GM12878 (cell line): ENCODE measurements at regions not wholly inside any gene's neighbourhood (a gene's known extent, or its start where the extent isn't known, plus 50 kb on each side); places are given as distances from the start of the nearest gene placed in this dataset.

Experiments
- ATF7 ChIP-seq: fragments of 450-650 bp; IDR thresholded peaks from 2 replicates; pipeline ENCODE4 v1.6.1; 2016; ENCODE audit warnings: low read depth, mild to moderate bottlenecking
- BRCA1 ChIP-seq: IDR thresholded peaks from 2 replicates; pipeline ENCODE4 v1.6.1; 2011; ENCODE audit warnings: low read depth, low read length, improper control_type of control experiment
- CUX1 ChIP-seq: IDR thresholded peaks from 2 replicates; pipeline ENCODE4 v1.6.1; 2012; ENCODE audit warnings: improper control_type of control experiment, low read depth, low read length; ENCODE audit not compliant: insufficient replicate concordance
- EP300 ChIP-seq, 2 experiments: fragments of 150-350 bp in 1 of 2; IDR thresholded peaks; 2 replicates each; pipeline ENCODE4 v1.6.1; 2011 to 2012; ENCODE audit warnings: low read depth in 2 of 2, low read length in 2 of 2, borderline replicate concordance in 1 of 2, improper control_type of control experiment in 1 of 2, inconsistent platforms in 1 of 2; ENCODE audit not compliant: control insufficient read depth in 1 of 2
- GATAD2B ChIP-seq: fragments of 450-650 bp; conservative IDR thresholded peaks from 2 replicates; pipeline ENCODE4 v1.6.1; 2017; ENCODE audit warnings: low read depth, mild to moderate bottlenecking, moderate library complexity
- JUNB ChIP-seq: IDR thresholded peaks from 2 replicates; pipeline ENCODE4 v1.6.1; 2016; ENCODE audit warnings: antibody characterized with exemption, mild to moderate bottlenecking
- RELB ChIP-seq: fragments of 450-650 bp; IDR thresholded peaks from 2 replicates; pipeline ENCODE4 v1.6.1; 2017; ENCODE audit warnings: low read depth, mild to moderate bottlenecking, moderate library complexity
- SMAD1 ChIP-seq: fragments of 450-650 bp; IDR thresholded peaks from 2 replicates; pipeline ENCODE4 v1.6.1; 2018; ENCODE audit warnings: mild to moderate bottlenecking, low read depth; ENCODE audit not compliant: partially characterized antibody
- SP1 ChIP-seq: IDR thresholded peaks from one replicate; pipeline ENCODE4 v1.6.1; 2011; ENCODE audit warnings: low read depth, low read length

GRCh38 chr2:145644820-145645302, 1124.9 kb upstream of the ZEB2 start (continued):
- TF ChIP-seq CUX1 (peak; percentile 40), BRCA1 (no peak), SP1 (no peak), EP300 (IDR thresholded peaks at IDR 0.05; ENCODE audit: borderline replicate concordance in 1 of 2, control insufficient read depth in 1 of 2, low read depth in 2 of 2, low read length in 2 of 2) (peak in 1 of 2 experiments; percentile 49; a peak in 1 of 4 replicates), JUNB (peak; percentile 31; the same call in 1 of the 2 replicates), GATAD2B (0 out of 2 replicates have a peak, but pooled peaks have one; percentile 38), RELB (peak; percentile 83), SMAD1 (no peak), ATF7 (peak; percentile 52)
